HEK293 (cell line): ENCODE measurements at regions not wholly inside any gene's neighbourhood (a gene's known extent, or its start where the extent isn't known, plus 50 kb on each side); places are given as distances from the start of the nearest gene placed in this dataset.

Source experiments
- CTCF ChIA-PET: fragments of 350-600 bp; formaldehyde crosslinking; extraction: SDS; loops from one replicate; lab custom pipeline; 2021; ENCODE audit warnings: antibody characterized with exemption; lab: Yijun Ruan, JAX
- POLR2A ChIA-PET: fragments of 300-600 bp; formaldehyde crosslinking; extraction: SDS; loops from one replicate; lab custom pipeline; 2020; ENCODE audit warnings: antibody characterized with exemption, inconsistent platforms; lab: Yijun Ruan, JAX
- H3K27ac ChIP-seq: fragments of 200-500 bp; sonication (Bioruptor generic); 2 replicates; pipeline ENCODE4 v1.5.1; 2014; ENCODE audit warnings: low read depth, low read length, control low read depth, inconsistent platforms; ENCODE audit errors: extremely low read depth
- H3K36me3 ChIP-seq, 2 experiments: fragments of 200-500 bp in 1 of 2; sonication (Bioruptor generic) in 1 of 2; 1 replicate in 1 of 2; 2 replicates in 1 of 2; pipeline ENCODE4 v1.5.1; 2014 to 2017; ENCODE audit warnings: inconsistent platforms in 2 of 2, low read length in 2 of 2; ENCODE audit not compliant: control insufficient read depth in 2 of 2, insufficient read depth in 1 of 2
- H3K4me1 ChIP-seq: fragments of 200-500 bp; sonication (Bioruptor generic); 2 replicates; pipeline ENCODE4 v1.5.1; 2014; ENCODE audit warnings: mild to moderate bottlenecking, low read length, inconsistent platforms; ENCODE audit not compliant: control insufficient read depth, insufficient read depth
- H3K4me3 ChIP-seq: 2 replicates; pipeline ENCODE4 v1.5.1; 2011; ENCODE audit warnings: low read depth, mild to moderate bottlenecking, control low read depth, low read length, moderate library complexity
- H3K9me3 ChIP-seq: fragments of 200-500 bp; sonication (Bioruptor generic); 2 replicates; pipeline ENCODE4 v1.5.1; 2014; ENCODE audit warnings: low read depth, low read length, inconsistent platforms; ENCODE audit not compliant: control insufficient read depth, insufficient read depth
- ATF2 ChIP-seq: fragments of 450-650 bp; formaldehyde crosslinking; IDR thresholded peaks from 2 replicates; pipeline ENCODE4 v1.5.1; 2016; ENCODE audit warnings: missing biosample characterization, missing genetic modification characterization, low read depth
- HIC1 ChIP-seq: fragments of 450-650 bp; formaldehyde crosslinking; IDR thresholded peaks from 2 replicates; pipeline ENCODE4 v1.5.1; 2016; ENCODE audit warnings: missing biosample characterization, missing genetic modification characterization
- HOXD13 ChIP-seq: sonication (generic); formaldehyde crosslinking; IDR thresholded peaks from 2 replicates; pipeline ENCODE4 v1.8.0; 2022; ENCODE audit warnings: missing genetic modification reagents, borderline replicate concordance
- ZBTB26 ChIP-seq: fragments of 450-650 bp; formaldehyde crosslinking; optimal IDR thresholded peaks from 2 replicates; pipeline ENCODE3; 2016; ENCODE audit warnings: missing biosample characterization, mild to moderate bottlenecking, missing genetic modification characterization
- ZBTB44 ChIP-seq: fragments of 450-650 bp; IDR thresholded peaks from 2 replicates; pipeline ENCODE4 v1.5.1; 2018; ENCODE audit warnings: missing biosample characterization, mild to moderate bottlenecking, missing genetic modification characterization
- ZNF114 ChIP-seq: fragments of 450-650 bp; formaldehyde crosslinking; IDR thresholded peaks from 2 replicates; pipeline ENCODE4 v1.5.0; 2017; ENCODE audit warnings: missing biosample characterization, missing genetic modification characterization
- ZNF133 ChIP-seq: fragments of 450-650 bp; formaldehyde crosslinking; IDR thresholded peaks from 2 replicates; pipeline ENCODE4 v1.5.1; 2016; ENCODE audit warnings: missing biosample characterization, missing genetic modification characterization
- ZNF157 ChIP-seq: fragments of 450-650 bp; formaldehyde crosslinking; IDR thresholded peaks from 2 replicates; pipeline ENCODE4 v1.5.1; 2016; ENCODE audit warnings: missing biosample characterization, missing genetic modification characterization
- ZNF202 ChIP-seq: fragments of 450-650 bp; formaldehyde crosslinking; IDR thresholded peaks from 2 replicates; pipeline ENCODE4 v1.5.1; 2016; ENCODE audit warnings: missing biosample characterization, missing genetic modification characterization, borderline replicate concordance
- ZNF23 ChIP-seq: fragments of 450-650 bp; formaldehyde crosslinking; IDR thresholded peaks from 2 replicates; pipeline ENCODE4 v1.5.1; 2016; ENCODE audit warnings: missing biosample characterization, missing genetic modification characterization, borderline replicate concordance
- ZNF311 ChIP-seq: fragments of 450-650 bp; formaldehyde crosslinking; IDR thresholded peaks from 2 replicates; pipeline ENCODE4 v1.5.1; 2017; ENCODE audit warnings: missing biosample characterization, missing genetic modification characterization, borderline replicate concordance
- ZNF426 ChIP-seq: fragments of 450-650 bp; formaldehyde crosslinking; IDR thresholded peaks from 2 replicates; pipeline ENCODE4 v1.5.1; 2017; ENCODE audit warnings: missing biosample characterization, missing genetic modification characterization, mild to moderate bottlenecking, inconsistent platforms, moderate library complexity
- ZNF521 ChIP-seq: fragments of 450-650 bp; formaldehyde crosslinking; IDR thresholded peaks from 2 replicates; pipeline ENCODE4 v1.5.1; 2017; ENCODE audit warnings: missing biosample characterization, mild to moderate bottlenecking, missing genetic modification characterization
- ZNF621 ChIP-seq: fragments of 450-650 bp; formaldehyde crosslinking; IDR thresholded peaks from 2 replicates; pipeline ENCODE4 v1.5.1; 2017; ENCODE audit warnings: missing biosample characterization, missing genetic modification characterization
- ZNF626 ChIP-seq: fragments of 450-650 bp; sonication (Bioruptor Pico); formaldehyde crosslinking; IDR thresholded peaks from 2 replicates; pipeline ENCODE4 v1.5.1; 2018; ENCODE audit warnings: missing biosample characterization, missing genetic modification characterization, inconsistent platforms
- ZNF639 ChIP-seq: fragments of 450-650 bp; formaldehyde crosslinking; IDR thresholded peaks from 2 replicates; pipeline ENCODE4 v1.5.1; 2016; ENCODE audit warnings: missing biosample characterization, missing genetic modification characterization
- ZNF704 ChIP-seq: fragments of 450-650 bp; formaldehyde crosslinking; IDR thresholded peaks from 2 replicates; pipeline ENCODE4 v1.5.1; 2016; ENCODE audit warnings: missing biosample characterization, missing genetic modification characterization
- ZNF776 ChIP-seq: fragments of 450-650 bp; formaldehyde crosslinking; IDR thresholded peaks from 2 replicates; pipeline ENCODE4 v1.5.0; 2017; ENCODE audit warnings: missing biosample characterization, missing genetic modification characterization, borderline replicate concordance
- ZSCAN4 ChIP-seq: fragments of 450-650 bp; formaldehyde crosslinking; IDR thresholded peaks from 2 replicates; pipeline ENCODE4 v1.5.1; 2017; ENCODE audit warnings: missing biosample characterization, missing genetic modification characterization

- no peak overlapping the region for H3K4me3 ChIP-seq
- no peak overlapping the region for H3K27ac ChIP-seq
- no peaks in the 10 kb centered on the region for H3K36me3 ChIP-seq
- H3K4me1 ChIP-seq = no peaks in the 10 kb centered on the region
- H3K9me3 ChIP-seq = no peaks in the 10 kb centered on the region
- TF ChIP-seq ZNF426 (tag by site-specific recombination) (no peak), ATF2 (tag by site-specific recombination) (no peak)
- ChIA-PET CTCF (interaction anchor here (0.9 kb wide), 1 partner anchor 340 kb away, joined by 3 read pairs; no protein-coding TSS in a partner anchor), POLR2A (no interaction called here)
Measured at GRCh38 chr2:160842286-160842685, 317.9 kb upstream of the TANK start.

GRCh38 chr2:160859096-160859495, 301.1 kb upstream of the TANK start:
- CTCF ChIA-PET = interaction anchor here (0.6 kb wide), 1 partner anchor 430 kb away, joined by 3 read pairs; no protein-coding TSS in a partner anchor

GRCh38 chr2:160862226-160862625, 298.0 kb upstream of the TANK start:
- TF ChIP-seq ZNF157 (tag by site-specific recombination) = no peak
- no peak for TF ChIP-seq ZBTB26 (tag by site-specific recombination)
- no peak for TF ChIP-seq ZNF311 (tag by site-specific recombination)
- TF ChIP-seq ZNF621 (tag by site-specific recombination) = no peak
- TF ChIP-seq ZNF114 (tag by site-specific recombination) = no peak
- TF ChIP-seq ZSCAN4 (tag by site-specific recombination) = no peak
- no peak for TF ChIP-seq ZBTB44
- no peak for TF ChIP-seq HIC1
- no peak for TF ChIP-seq ZNF133 (tag by site-specific recombination)
- TF ChIP-seq ZNF639 (tag by site-specific recombination) = no peak
- no peak for TF ChIP-seq ZNF776 (tag by site-specific recombination)
- no peak for TF ChIP-seq ZNF202 (tag by site-specific recombination)
- Histone ChIP-seq H3K27ac (no peak overlapping the region), H3K4me1 (no peaks in the 10 kb centered on the region), H3K9me3 (no peaks in the 10 kb centered on the region), H3K36me3 (no peaks in the 10 kb centered on the region), H3K4me3 (no peak overlapping the region)
- POLR2A ChIA-PET = no interaction called here
- CTCF ChIA-PET = interaction anchor here (1.6 kb wide), 1 partner anchor 28 kb away, joined by 3 read pairs; no protein-coding TSS in a partner anchor

More at GRCh38 chr2:160859096-160859495, 301.1 kb upstream of the TANK start:
- TF ChIP-seq ZNF23 (tag by site-specific recombination) (no peak), HOXD13 (CRISPR knock-in tag) (no peak), ZNF704 (tag by site-specific recombination) (no peak), ZNF521 (no peak), ZNF626 (no peak)
- Histone ChIP-seq H3K36me3 (no peaks in the 10 kb centered on the region), H3K27ac (no peak overlapping the region), H3K9me3 (no peaks in the 10 kb centered on the region), H3K4me3 (no peak overlapping the region), H3K4me1 (no peaks in the 10 kb centered on the region)
- POLR2A ChIA-PET = no interaction called here
